NCI-H1436 treated with DMSO at 0.1 percent for 48 hours (cell line): ENCODE measurements at regions not wholly inside any gene's neighbourhood (a gene's known extent, or its start where the extent isn't known, plus 50 kb on each side); places are given as distances from the start of the nearest gene placed in this dataset.
A peak's percentile ranks its signal among the peaks of the same experiment; 100 is the strongest.

Experiments
- DNase-seq: peaks from one replicate; lab custom pipeline; 2025; lab: John Stamatoyannopoulos, UW

DNA sequence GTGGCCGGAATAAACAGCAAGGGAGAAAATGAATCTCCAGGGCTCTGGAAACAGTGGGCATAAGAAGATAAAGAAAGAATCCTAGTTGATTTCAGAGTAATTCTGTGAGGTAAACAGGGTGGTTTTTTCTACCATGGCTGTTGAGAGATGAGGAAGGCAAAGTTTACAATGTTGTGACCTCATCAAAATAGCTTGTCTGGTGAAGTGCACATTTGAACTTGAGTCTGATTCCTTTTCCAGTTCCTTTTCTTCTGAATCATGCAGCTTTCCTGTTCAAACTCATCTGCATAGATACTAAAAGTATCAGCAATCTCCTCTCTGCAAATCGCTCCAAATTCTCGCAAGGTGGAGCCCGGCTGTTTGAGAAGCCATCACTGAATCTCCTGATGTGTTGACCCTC lies 161.7 kb downstream of the PLPP3 start:
- DNase-seq = no peak

GRCh38 chr1:56416495-56416894 lies 162.9 kb downstream of the PLPP3 start:
- no peak for DNase-seq

- no peak for DNase-seq
These were observed 163.6 kb downstream of the PLPP3 start for GRCh38 chr1:56415720-56416119.

DNA sequence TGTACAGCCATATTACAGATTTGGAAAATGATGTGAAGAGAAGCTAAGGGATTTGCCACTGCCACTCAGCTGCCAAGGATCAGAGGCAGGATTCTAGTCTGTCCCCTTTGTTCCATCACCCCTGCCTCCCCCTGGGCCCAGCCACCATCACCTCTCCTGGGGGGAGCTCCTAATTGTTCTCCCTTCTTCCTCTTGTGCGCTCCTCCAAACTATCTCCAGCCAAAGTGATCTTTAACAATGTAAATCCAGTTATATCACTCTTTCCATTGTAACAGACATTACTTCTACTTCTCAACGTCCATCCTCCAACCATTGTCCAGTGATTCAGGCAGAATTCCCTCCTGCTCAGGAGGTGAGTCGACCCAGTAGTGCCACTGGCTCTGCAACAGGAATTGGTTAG lies 164.1 kb downstream of the PLPP3 start:
- DNase-seq = no peak

GRCh38 chr1:56414728-56415224 lies 164.6 kb downstream of the PLPP3 start:
- peak; percentile 25 for DNase-seq

GRCh38 chr1:56413671-56414199 lies 165.6 kb downstream of the PLPP3 start:
- DNase-seq = no peak

GRCh38 chr1:56411484-56412180 lies 167.7 kb downstream of the PLPP3 start:
- no peak for DNase-seq

DNA sequence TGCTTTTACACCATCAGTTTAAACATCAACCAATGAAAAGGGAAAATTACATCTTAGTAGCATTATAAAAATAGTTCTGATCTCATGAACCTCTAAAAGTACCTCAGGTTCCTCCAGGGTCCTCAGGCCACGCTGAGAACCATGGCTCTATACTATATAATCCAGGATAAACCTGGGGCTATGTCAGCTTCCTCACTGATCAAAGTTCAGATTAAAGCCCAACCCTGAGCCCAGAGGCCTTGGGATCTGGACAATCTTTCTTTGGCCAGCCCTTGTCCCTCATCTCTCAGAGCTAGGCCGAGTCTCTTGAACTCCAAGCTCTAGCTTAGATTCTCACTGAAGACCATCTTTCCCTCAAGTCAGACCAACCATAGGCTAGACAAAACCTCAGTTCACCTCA lies 168.3 kb downstream of the PLPP3 start:
- DNase-seq = no peak

DNA sequence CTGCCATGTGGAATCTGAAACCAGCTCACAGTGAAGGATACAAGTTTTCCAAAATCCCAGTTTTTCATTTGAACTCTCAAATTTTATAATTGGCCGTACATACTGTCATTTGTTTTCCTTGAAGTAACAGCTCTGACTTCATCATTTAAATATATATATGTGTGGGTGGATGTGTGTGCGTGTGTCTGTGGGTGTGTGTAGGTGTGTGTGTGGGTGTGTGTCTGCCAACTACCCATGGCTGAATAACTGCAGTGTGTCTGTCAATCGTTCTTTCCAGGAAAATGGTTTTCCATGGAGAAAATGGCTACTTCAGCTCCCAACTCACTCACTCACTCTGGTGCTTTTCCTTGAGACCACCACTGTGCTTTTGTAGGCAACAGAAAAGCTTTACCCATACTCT lies 169.0 kb downstream of the PLPP3 start:
- DNase-seq = no peak

- DNase-seq = no peak
These were observed 170.2 kb downstream of the PLPP3 start for GRCh38 chr1:56409112-56409691.

DNA sequence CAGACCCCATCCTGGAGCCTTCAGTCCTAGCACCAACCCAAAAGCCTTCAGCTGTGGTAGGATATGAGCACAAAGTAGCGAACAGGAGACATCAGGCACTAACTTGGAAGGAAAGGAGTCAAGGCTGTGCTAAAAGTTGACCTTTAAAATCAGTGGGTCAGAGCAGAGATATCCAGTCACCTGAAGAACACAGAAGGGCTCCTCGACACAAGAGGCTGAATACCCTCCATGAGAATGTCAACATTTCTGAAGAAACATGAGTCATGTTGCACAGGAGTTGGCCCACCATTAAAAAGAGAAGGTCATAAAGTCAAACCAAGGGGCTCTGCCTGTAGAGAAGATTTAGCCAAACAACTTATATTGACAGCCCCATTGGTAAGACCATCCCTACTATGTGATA lies 172.5 kb downstream of the PLPP3 start:
- no peak for DNase-seq

DNA sequence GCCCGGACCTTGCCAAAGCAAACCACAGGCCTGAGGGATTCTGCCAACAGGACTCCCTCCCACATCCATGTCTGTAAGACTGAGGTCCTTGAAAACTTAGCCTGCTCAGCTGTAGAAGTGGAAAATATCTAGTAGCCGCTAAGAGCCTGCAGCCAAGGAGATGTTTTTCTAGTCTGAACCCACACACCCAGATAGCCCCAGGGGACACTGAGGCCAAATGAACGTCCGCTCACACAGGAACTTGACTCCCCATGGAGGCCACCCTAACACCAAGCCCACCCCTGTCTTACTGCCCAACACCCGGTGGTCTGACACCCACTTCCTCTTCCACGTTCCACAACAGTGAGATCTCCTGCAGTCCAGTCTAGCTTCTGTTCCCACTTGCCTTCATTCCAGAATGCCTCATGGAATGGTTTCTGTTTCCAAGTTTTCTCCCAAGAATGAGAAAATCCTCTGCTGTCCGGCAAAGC lies 174.8 kb downstream of the PLPP3 start:
- no peak for DNase-seq

GRCh38 chr1:56404066-56404465 lies 175.3 kb downstream of the PLPP3 start:
- no peak for DNase-seq

- no peak for DNase-seq
These were observed 176.0 kb downstream of the PLPP3 start for GRCh38 chr1:56403321-56403720.

GRCh38 chr1:56401191-56401590 lies 178.2 kb downstream of the PLPP3 start:
- DNase-seq = no peak

- DNase-seq = no peak
These were observed 178.8 kb downstream of the PLPP3 start for GRCh38 chr1:56400526-56400925.

- no peak for DNase-seq
These were observed 179.6 kb downstream of the PLPP3 start for GRCh38 chr1:56399795-56400194.

DNA sequence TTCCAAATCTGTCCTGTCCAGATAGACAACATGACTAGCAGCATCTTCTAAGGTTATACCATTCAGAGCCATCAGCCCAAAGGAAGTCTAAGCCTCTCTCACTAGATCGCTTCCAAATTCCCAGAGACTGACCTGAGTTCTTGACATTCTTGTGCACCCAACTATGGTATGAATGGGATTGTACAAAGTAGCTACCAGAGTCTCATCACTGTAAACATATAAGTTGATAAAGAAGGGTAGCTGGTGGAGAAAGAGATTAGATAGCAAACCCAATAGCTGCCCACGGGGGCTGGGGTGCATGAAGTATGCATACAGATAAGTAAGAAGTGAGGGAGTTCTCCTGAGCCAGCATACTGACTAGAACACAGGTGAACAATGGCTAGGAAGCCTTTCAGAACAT lies 180.0 kb downstream of the PLPP3 start:
- DNase-seq = no peak

GRCh38 chr1:56397811-56398231 lies 181.5 kb downstream of the PLPP3 start:
- DNase-seq = no peak

- DNase-seq = no peak
These were observed 182.0 kb downstream of the PLPP3 start for GRCh38 chr1:56397409-56397808.

DNA sequence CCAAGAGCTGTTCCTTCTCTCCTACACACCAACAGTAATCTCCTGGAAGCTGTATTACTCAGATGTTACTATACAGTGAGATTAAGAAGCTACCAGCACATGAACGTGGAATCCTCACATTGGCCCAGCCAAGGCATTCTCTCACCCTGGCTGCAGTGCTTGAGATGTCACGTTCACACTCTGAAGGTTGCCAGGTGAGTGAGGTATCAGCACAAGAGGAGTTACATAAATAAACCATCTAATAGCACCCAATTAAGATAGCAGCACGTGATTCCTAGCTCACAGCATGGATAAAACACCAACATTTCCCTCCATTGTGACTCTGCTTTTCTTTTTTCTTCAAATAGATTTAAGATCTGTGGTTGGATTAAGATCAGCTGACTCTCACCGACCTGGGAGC lies 182.8 kb downstream of the PLPP3 start:
- no peak for DNase-seq

DNA sequence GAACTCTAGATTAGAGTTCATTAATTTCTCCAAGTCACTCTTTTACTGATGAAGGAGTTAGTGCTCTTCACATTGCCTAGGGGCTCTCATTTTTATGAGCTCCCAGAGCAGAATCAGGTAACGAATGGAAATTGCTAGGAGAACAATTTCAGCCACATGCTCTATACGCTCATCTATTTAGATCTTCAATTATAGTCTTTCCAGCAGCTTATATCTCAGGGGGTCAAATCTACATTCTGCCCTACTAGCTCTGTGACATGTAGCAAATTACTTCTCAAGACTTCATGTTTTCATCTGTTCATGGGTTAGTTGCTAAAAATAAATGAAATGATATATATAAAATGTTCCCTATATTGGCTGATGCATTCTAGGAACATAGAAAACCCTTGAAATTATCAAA lies 183.6 kb downstream of the PLPP3 start:
- no peak for DNase-seq

DNA sequence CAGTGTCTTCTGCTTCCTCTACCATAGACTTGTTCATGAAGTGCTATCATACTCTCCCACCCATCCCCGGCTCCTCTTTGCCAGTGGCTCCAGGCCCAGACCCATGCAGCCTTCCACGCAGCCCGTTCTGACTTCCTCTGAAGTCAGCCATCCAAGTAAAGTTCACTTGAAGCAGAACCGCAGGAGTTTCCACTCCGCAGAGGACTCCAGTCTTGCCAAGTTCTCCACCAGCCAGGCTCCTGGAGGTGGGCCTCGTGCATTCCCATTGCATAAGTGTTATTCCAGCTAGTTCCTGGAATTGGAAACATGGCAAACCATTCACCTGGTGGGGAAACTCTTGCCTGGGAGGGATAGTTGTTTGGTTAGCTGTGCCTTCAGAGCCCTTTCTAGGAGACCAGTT lies 185.1 kb downstream of the PLPP3 start:
- no peak for DNase-seq
